GM12878 (cell line): ENCODE measurements at regions not wholly inside any gene's neighbourhood (a gene's known extent, or its start where the extent isn't known, plus 50 kb on each side); places are given as distances from the start of the nearest gene placed in this dataset.

Experiments
- HDGF ChIP-seq: fragments of 450-650 bp; IDR thresholded peaks from 2 replicates; pipeline ENCODE4 v1.6.1; 2016; ENCODE audit warnings: antibody characterized with exemption
- TF ChIP-seq, protein P1 (sequence below), 3 experiments: IDR thresholded peaks in 2 of 3; conservative IDR thresholded peaks in 1 of 3; 2 replicates each; pipeline ENCODE4 v1.5.1; 2011; ENCODE audit warnings: low read depth in 3 of 3, low read length in 3 of 3, mild to moderate bottlenecking in 3 of 3, control low read depth in 2 of 3, moderate library complexity in 2 of 3, inconsistent platforms in 1 of 3, mixed read lengths in 1 of 3; ENCODE audit not compliant: control insufficient read depth in 2 of 3, insufficient read depth in 1 of 3; ENCODE audit errors: extremely low read depth in 1 of 3

DNA sequence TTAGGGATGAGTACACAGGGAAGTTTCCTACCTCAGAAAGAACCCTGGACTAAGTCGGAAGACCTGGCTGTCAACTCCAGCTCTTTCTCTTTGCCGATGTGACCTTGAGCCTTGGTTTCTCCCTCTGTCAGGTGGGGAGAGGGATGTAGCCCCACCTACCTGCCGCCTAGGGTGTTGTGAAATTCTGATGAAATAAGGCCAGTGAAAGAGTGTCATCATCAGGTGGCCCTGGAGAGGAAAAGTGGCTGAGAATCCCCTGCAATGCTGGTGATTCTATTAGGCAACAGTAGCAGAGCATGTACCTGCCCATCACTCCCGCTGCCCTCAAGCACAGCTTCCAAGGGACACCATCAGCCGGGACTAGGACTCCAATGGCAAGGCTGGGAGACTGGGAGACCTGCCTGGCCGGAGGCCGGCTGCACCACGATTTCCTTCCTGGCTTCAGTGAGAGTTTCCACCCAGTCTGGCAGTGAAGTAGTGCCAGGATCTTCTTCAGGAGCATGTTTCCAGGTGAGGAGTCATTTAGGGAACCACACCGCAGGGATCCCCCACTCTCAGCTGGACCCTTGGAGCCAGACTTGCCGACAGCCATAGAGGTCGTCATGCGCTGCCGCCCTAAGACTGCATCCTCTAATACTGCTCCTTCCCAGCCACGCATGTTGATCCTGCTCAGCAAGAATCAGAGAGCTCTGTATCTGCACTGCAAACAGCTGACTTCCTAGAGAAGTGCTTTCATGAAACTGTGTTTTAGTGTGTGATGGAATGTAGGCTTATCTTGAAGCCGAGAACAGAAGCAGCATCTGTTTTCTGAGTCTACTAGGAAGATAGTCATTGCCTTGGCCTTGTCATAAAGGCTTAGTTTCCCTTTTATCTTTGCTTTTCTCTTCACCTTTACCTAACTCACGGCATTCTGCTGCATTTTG is 88.0 kb upstream of the F3 start:
- no peak for TF ChIP-seq HDGF
- TF ChIP-seq, protein P1, sequence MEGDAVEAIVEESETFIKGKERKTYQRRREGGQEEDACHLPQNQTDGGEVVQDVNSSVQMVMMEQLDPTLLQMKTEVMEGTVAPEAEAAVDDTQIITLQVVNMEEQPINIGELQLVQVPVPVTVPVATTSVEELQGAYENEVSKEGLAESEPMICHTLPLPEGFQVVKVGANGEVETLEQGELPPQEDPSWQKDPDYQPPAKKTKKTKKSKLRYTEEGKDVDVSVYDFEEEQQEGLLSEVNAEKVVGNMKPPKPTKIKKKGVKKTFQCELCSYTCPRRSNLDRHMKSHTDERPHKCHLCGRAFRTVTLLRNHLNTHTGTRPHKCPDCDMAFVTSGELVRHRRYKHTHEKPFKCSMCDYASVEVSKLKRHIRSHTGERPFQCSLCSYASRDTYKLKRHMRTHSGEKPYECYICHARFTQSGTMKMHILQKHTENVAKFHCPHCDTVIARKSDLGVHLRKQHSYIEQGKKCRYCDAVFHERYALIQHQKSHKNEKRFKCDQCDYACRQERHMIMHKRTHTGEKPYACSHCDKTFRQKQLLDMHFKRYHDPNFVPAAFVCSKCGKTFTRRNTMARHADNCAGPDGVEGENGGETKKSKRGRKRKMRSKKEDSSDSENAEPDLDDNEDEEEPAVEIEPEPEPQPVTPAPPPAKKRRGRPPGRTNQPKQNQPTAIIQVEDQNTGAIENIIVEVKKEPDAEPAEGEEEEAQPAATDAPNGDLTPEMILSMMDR (IDR thresholded peaks at IDR 0.05 in 2 of 3, conservative IDR thresholded peaks at IDR 0.05 in 1 of 3; ENCODE audit: control insufficient read depth in 2 of 3, extremely low read depth in 1 of 3, insufficient read depth in 1 of 3, low read depth in 3 of 3, low read length in 3 of 3), result no peak
